ENCODE measurements at regions not wholly inside any gene's neighbourhood (a gene's known extent, or its start where the extent isn't known, plus 50 kb on each side); places are given as distances from the start of the nearest gene placed in this dataset.
A peak's percentile ranks its signal among the peaks of the same experiment; 100 is the strongest.
"Not testable (repeated sequence)": the region's sequence is repeated elsewhere in the genome, so short reads cannot be mapped to it uniquely, and the experiment has no call there.

GRCh38 chr9:22650946-22651345 is 204.3 kb downstream of the DMRTA1 start:
- DNase-seq, result no peak

- no peak for DNase-seq
These were observed 208.2 kb downstream of the DMRTA1 start for GRCh38 chr9:22654833-22655232.

DNA sequence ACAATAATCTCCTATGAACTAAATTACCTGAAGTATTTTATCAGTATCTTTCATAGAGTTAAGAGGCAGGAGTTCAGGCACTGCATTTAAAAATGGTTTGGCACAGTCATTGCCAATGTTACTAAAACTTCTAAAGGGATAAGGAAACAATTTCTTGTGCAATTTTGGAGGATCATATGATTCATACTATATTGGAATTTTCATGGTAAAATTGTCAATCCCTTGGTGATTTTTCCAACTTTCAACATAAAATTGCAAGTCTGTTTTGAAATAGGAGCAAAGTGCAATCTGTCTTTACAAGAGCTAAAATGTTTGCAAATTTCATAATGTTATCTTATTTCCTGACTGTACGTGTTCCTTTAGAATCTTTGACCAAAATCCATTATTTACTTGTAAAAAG is 211.1 kb downstream of the DMRTA1 start:
- DNase-seq, result no peak

DNA sequence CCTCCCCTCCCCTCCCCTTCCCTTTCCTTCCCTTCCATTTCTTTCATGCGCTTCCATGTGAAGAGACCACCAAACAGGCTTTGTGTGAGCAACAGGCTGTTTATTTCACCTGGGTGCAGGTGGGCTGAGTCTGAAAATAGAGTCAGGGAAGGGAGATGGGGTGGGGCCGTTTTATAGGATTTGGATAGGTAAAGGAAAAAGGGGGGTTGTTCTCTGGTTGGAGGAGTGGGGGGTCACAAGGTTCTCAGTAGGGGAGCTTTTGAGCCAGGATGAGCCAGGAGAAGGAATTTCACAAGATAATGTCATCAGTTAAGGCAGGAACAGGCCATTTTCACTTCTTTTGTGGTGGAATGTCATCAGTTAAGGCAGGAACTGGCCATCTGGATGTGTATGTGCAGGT is 211.9 kb downstream of the DMRTA1 start:
- not testable (repeated sequence) for DNase-seq

DNA sequence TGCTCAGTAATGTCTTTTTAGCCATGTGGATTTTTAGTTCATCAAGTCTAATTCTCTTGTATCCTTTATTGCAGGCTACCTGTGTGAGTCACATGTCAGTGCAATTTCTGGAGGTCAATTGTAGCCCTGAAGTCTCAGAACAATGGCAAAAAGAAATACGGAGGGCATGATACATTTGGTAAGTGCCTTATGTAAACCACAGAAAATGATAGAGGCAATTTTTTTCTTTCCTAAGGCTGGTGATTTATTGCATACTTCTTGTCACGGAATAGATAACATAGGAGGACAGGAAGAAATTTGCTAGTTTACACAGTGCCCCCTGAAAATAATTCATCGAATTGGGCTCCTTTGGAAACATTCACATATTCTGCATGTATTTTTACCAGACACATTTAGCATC is 235.9 kb downstream of the DMRTA1 start:
- DNase-seq, result no peak

DNA sequence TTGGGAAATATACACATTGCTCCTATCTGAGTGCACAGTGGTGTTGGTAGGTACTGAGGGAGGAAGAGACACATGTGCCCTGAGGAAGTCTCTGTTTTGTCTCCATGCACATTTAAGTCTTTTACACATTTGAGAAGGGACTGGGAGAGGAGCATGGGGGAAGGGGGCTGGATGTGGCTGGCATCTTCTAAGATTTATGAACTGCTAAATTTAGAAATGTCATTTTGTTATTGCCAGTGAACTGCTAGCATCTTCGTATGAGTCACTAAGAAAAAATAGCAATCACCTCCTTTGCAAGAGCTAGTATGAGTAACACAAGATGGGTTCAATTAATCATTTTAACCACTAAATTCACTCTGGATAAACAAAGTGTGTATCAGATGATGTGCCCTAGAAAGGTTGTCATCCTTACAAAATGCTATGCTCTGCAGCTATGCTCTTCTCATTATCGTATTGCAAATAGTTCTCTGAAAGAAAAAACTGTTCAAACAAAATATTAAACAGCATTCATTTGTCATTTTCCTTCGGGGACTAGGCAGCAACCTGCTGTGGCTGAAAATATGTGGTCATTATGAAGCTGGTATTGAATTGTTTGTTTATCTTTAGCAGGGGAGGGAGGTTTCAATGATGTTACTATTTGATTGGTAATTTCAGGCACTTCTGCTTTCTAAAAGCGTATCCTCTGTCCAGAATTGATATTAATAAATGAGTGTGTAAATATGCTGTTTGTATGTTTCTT is 236.5 kb downstream of the DMRTA1 start:
- no peak for DNase-seq

GRCh38 chr9:22683700-22684075 is 237.1 kb downstream of the DMRTA1 start:
- DNase-seq, result no peak

DNA sequence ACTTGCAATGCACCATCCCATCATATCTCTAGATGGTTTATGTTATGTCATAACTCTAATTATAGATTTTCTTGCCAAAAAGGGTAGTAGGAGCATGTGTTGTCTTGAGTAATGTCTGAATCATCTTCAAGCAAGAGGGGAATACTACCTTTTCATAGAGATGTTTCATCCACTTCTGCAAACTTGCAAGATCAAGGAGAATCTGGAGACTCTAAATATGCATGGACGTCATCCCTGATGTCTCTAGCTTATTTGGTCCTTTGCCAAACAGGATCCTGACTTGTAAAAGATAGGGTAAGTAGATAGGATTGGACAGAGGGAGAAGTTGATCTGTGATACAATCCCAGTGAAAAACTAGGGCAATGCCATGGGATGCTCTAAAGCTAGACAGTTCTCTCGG is 246.5 kb downstream of the DMRTA1 start:
- no peak for DNase-seq

DNA sequence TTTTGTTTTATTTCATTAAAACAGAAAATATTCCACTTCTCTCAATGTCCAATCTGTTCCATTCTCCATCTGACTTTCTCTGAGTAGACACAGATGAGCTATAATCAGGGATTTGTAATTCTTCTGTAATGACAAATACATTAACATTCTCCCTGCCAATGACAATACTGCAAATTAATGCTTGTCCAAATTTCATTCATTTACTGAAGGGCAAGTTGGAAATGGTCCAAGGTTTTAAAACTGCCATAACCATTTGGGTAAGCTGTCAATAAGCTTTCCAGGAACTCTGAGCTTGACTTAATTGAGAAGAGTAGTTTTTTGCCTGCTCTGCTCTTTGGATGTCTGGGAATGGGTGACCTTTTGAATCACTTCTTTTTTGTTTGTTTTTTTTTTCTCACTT is 253.5 kb downstream of the DMRTA1 start:
- no peak for DNase-seq

DNA sequence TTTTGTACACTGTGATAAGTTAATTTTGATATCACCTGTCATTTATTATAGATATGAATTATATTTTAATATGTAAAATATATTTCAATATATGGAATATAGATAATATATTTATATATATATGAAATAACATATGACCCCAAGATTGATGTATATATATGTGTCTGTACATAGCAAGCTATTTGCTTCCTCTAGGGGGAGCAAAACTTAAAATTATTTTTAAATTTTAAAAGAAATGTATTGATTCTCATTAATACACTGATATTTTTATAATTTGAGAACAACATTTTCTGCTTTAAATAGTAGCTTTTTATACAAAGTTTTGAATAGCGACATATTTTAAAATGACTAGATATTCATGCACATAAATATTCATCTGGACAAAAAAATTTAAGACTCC is 272.0 kb downstream of the DMRTA1 start:
- no peak for DNase-seq

GRCh38 chr9:22722492-22722891 is 275.9 kb downstream of the DMRTA1 start:
- no peak for DNase-seq

- no peak for DNase-seq
These were observed 285.2 kb downstream of the DMRTA1 start for GRCh38 chr9:22731786-22732185.

- DNase-seq, result no peak
These were observed 293.1 kb downstream of the DMRTA1 start for GRCh38 chr9:22739712-22740111.

GRCh38 chr9:22740781-22741180 is 294.2 kb downstream of the DMRTA1 start:
- DNase-seq, result no peak

GRCh38 chr9:22742401-22742800 is 295.8 kb downstream of the DMRTA1 start:
- DNase-seq, result no peak

DNA sequence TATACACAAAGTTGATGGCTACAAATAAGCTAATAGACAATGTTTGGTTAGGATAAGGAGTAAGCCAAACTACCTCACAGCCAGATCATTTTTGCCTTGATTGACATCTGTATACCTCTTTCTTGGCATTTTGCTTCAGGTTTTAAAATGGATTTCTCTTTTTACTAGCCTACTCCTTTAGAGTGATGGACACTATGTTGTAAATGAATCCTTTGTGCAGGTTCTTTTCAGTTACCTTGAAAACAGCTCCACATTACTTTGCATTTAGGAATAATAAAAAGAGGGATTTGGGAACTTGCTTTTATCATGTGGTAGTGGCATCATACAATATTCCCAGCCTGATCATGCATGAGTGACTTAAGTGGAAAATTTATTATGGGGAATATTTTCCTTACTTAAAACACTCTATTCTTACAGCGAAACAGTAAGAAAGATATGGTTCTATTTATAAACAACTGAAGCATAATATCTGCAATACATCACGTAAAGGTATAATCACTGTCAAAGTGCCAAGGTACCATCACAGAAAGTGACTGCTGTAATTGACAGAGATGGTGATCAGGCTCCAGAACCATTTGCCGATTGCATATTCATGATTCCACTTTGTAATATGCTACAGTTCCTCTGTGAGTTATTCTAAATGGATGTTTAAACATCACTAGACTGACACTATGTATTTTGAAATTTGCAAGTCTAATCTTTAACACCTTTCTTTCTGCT is 327.0 kb downstream of the DMRTA1 start:
- peak in 1 of 2 experiments; percentile 5 for DNase-seq

GRCh38 chr9:22790329-22790728 is 343.7 kb downstream of the DMRTA1 start:
- no peak for DNase-seq

DNA sequence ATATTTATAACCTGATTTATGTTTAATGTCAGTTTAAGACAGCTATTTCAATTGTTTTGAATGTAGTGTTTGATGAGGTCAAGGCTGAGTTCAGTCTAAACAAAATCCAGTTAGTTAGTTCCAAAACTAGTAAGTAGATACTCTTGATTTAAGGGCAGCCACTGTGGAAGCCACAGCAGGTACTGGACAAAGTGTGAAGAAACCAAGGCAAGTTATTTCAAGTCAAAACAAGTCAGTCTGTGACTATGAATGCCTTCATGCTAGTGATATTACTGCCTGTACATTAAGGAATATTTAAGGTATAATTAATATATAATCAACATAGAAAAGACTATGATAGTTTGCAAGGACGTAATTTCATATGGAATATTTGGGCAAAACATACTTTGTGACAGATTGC is 362.3 kb downstream of the DMRTA1 start:
- no peak for DNase-seq

DNA sequence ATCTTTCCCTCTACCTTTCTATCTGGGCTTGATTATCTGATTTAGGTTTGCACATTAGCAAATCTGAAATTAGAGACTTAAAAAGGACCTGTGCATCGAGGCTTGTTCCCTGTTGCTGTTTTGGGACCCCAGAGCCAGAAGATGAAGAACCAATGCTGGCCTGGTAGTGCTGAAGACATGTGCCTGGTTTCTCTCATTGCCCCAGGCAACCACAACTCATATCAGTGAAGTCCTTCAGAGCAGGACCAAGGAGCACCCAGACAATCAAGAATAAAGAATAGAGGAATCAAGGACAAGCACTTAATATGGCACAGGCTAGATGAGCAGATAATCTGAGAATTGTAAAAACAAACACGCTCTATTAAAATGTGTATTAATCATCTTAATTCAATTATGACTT is 362.7 kb downstream of the DMRTA1 start:
- DNase-seq, result no peak

GRCh38 chr9:22813529-22813928 is 366.9 kb downstream of the DMRTA1 start:
- peak; percentile 52 to 55 for DNase-seq

DNA sequence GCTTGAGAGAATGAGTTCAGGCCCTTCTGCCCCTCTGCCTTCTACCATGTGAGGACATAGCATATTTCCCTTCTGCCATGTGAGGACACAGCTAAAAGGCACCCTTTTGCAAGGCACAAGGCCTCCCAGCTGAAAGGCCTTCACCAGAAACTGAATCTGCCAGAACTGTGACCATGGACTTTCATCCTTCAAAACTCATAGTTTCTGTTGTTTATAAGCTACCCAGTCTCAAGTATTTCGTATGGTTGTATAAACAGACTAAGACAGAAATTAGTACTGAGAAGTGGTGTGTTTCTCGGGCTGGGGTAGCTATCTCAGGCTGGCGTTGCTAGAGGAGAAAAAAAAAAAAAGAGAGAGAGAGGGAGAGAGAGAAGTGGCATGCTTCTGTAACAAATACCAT is 368.6 kb downstream of the DMRTA1 start:
- no peak for DNase-seq

- DNase-seq, result no peak
These were observed 370.6 kb downstream of the DMRTA1 start for GRCh38 chr9:22817181-22817580.

DNA sequence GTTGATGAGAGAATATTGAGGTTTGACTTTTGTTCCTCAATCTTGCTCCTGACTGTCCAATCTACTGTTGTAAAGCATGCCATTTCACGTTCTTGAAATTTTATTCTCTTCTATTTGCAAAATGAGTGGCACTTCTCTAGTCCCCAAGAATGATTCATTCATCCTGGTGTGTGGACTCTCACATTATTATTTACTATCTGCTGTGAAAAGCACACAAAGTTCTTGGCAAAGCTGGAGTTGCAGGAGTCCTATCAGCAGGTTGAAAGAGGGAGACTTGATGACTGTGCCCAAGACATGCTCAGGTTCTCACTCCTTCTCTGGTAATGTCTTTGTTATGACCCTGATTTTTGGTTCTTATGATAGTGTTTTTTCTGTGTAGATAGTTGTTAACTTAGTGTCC is 382.6 kb downstream of the DMRTA1 start:
- DNase-seq, result no peak

DNA sequence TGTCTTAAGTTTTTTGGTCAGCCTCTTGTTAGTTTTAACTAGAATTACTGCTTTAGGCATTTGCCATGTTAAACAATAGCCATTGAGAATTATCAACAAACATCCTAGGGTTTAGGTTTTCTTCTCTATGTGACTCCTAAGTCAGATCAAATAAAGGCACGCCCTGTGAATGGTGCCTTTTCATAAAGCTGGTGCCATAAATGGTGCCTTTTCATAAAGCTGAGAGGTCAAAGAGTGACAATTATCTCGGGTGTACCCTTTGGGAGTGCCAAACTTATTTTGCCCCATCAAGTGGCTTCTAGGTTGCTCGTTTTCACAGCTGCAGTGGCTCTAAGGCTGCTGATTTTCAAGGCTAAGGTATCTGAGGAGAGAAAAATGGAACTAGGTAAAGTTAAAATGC is 391.6 kb downstream of the DMRTA1 start:
- no peak for DNase-seq

- DNase-seq, result no peak
These were observed 394.0 kb downstream of the DMRTA1 start for GRCh38 chr9:22840641-22841040.
